ENCODE measurements at regions not wholly inside any gene's neighbourhood (a gene's known extent, or its start where the extent isn't known, plus 50 kb on each side); places are given as distances from the start of the nearest gene placed in this dataset.

DNA sequence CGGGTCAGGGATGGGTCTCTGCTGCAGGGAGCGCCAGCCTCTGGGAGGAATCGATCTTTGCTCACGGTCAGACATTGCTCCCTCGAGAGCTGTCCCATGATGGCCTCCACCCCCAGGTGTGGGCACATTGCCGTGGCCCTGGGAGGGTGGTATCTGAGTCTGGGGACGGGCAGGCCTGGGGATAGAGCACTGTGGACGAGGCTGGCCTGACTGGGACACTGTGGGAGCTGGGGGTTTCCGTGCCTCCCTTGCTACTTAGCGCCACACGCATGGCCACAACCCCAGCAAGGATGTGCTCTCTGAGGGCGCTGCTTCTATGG, 55.7 kb downstream of the JAKMIP3 start (continued):
- TF ChIP-seq, protein P1, sequence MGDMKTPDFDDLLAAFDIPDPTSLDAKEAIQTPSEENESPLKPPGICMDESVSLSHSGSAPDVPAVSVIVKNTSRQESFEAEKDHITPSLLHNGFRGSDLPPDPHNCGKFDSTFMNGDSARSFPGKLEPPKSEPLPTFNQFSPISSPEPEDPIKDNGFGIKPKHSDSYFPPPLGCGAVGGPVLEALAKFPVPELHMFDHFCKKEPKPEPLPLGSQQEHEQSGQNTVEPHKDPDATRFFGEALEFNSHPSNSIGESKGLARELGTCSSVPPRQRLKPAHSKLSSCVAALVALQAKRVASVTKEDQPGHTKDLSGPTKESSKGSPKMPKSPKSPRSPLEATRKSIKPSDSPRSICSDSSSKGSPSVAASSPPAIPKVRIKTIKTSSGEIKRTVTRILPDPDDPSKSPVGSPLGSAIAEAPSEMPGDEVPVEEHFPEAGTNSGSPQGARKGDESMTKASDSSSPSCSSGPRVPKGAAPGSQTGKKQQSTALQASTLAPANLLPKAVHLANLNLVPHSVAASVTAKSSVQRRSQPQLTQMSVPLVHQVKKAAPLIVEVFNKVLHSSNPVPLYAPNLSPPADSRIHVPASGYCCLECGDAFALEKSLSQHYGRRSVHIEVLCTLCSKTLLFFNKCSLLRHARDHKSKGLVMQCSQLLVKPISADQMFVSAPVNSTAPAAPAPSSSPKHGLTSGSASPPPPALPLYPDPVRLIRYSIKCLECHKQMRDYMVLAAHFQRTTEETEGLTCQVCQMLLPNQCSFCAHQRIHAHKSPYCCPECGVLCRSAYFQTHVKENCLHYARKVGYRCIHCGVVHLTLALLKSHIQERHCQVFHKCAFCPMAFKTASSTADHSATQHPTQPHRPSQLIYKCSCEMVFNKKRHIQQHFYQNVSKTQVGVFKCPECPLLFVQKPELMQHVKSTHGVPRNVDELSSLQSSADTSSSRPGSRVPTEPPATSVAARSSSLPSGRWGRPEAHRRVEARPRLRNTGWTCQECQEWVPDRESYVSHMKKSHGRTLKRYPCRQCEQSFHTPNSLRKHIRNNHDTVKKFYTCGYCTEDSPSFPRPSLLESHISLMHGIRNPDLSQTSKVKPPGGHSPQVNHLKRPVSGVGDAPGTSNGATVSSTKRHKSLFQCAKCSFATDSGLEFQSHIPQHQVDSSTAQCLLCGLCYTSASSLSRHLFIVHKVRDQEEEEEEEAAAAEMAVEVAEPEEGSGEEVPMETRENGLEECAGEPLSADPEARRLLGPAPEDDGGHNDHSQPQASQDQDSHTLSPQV (IDR thresholded peaks at IDR 0.05) = no peak
- TF ChIP-seq KAT2A (conservative IDR thresholded peaks at IDR 0.05; ENCODE audit: control insufficient read depth, low read depth, low read length) (no peak), SREBF1 (IDR thresholded peaks at IDR 0.05; ENCODE audit: low read length) (no peak), SUPT20H (IDR thresholded peaks at IDR 0.05; ENCODE audit: borderline replicate concordance, control insufficient read depth, low read depth, low read length) (no peak), ZNF217 (IDR thresholded peaks at IDR 0.05) (no peak), CHD2 (IDR thresholded peaks at IDR 0.05; ENCODE audit: borderline replicate concordance, low read depth, low read length) (no peak), SREBF2 (IDR thresholded peaks at IDR 0.05; ENCODE audit: low read length) (no peak), RFX5 (IDR thresholded peaks at IDR 0.05; ENCODE audit: low read depth, low read length) (no peak), MXI1 (IDR thresholded peaks at IDR 0.05; ENCODE audit: low read depth, low read length) (no peak)
- TF ChIP-seq, protein P2, sequence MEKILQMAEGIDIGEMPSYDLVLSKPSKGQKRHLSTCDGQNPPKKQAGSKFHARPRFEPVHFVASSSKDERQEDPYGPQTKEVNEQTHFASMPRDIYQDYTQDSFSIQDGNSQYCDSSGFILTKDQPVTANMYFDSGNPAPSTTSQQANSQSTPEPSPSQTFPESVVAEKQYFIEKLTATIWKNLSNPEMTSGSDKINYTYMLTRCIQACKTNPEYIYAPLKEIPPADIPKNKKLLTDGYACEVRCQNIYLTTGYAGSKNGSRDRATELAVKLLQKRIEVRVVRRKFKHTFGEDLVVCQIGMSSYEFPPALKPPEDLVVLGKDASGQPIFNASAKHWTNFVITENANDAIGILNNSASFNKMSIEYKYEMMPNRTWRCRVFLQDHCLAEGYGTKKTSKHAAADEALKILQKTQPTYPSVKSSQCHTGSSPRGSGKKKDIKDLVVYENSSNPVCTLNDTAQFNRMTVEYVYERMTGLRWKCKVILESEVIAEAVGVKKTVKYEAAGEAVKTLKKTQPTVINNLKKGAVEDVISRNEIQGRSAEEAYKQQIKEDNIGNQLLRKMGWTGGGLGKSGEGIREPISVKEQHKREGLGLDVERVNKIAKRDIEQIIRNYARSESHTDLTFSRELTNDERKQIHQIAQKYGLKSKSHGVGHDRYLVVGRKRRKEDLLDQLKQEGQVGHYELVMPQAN (conservative IDR thresholded peaks at IDR 0.05) = no peak

All from GM12878 (cell line).